AG09319 (cell line): ENCODE measurements at regions not wholly inside any gene's neighbourhood (a gene's known extent, or its start where the extent isn't known, plus 50 kb on each side); places are given as distances from the start of the nearest gene placed in this dataset.

Experiments used
- DNase-seq: peaks from one replicate; pipeline ENCODE4 v3.0.0-alpha.2; 2010; ENCODE audit warnings: low read depth; ENCODE audit errors: extremely low read depth
- CTCF ChIP-seq: IDR thresholded peaks from 2 replicates; pipeline ENCODE4 v1.5.1; 2011; ENCODE audit warnings: low read depth, mild to moderate bottlenecking, inconsistent platforms, low read length, moderate library complexity

- no peak for DNase-seq
- no peak for TF ChIP-seq CTCF
Observed at GRCh38 chr4:110381784-110382183, 94.2 kb upstream of the ENPEP start.

GRCh38 chr4:110372485-110372884 is 103.5 kb upstream of the ENPEP start:
- DNase-seq: no peak
- TF ChIP-seq CTCF: no peak

GRCh38 chr4:110371016-110371770 is 104.8 kb upstream of the ENPEP start:
- no peak for DNase-seq
- no peak for TF ChIP-seq CTCF

- no peak for TF ChIP-seq CTCF
- DNase-seq: no peak
Observed at GRCh38 chr4:110368409-110368808, 107.5 kb upstream of the ENPEP start.

GRCh38 chr4:110367156-110367555 is 108.8 kb upstream of the ENPEP start:
- DNase-seq: no peak
- no peak for TF ChIP-seq CTCF

- TF ChIP-seq CTCF: no peak
- DNase-seq: no peak
Observed at GRCh38 chr4:110365761-110366160, 110.2 kb upstream of the ENPEP start.

GRCh38 chr4:110364911-110365520 is 110.9 kb upstream of the ENPEP start:
- TF ChIP-seq CTCF: no peak

More at GRCh38 chr4:110364911-110365520, 110.9 kb upstream of the ENPEP start:
- no peak for DNase-seq
